ENCODE measurements at regions not wholly inside any gene's neighbourhood (a gene's known extent, or its start where the extent isn't known, plus 50 kb on each side); places are given as distances from the start of the nearest gene placed in this dataset.

GRCh38 chr3:102200126-102200525, 234.7 kb upstream of the ZPLD1 start:
- TF ChIP-seq, protein P1, sequence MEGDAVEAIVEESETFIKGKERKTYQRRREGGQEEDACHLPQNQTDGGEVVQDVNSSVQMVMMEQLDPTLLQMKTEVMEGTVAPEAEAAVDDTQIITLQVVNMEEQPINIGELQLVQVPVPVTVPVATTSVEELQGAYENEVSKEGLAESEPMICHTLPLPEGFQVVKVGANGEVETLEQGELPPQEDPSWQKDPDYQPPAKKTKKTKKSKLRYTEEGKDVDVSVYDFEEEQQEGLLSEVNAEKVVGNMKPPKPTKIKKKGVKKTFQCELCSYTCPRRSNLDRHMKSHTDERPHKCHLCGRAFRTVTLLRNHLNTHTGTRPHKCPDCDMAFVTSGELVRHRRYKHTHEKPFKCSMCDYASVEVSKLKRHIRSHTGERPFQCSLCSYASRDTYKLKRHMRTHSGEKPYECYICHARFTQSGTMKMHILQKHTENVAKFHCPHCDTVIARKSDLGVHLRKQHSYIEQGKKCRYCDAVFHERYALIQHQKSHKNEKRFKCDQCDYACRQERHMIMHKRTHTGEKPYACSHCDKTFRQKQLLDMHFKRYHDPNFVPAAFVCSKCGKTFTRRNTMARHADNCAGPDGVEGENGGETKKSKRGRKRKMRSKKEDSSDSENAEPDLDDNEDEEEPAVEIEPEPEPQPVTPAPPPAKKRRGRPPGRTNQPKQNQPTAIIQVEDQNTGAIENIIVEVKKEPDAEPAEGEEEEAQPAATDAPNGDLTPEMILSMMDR (IDR thresholded peaks at IDR 0.05): no peak
- TF ChIP-seq POLR2A (IDR thresholded peaks at IDR 0.05): no peak
